Activated CD8-positive, alpha-beta memory T cell treated with anti-CD3 and anti-CD28 coated beads, Interleukin-2, amount 10 ng/mL, durations not matched to agents 7 days and 5 days (primary cell): ENCODE measurements at regions not wholly inside any gene's neighbourhood (a gene's known extent, or its start where the extent isn't known, plus 50 kb on each side); places are given as distances from the start of the nearest gene placed in this dataset.
"Not testable (repeated sequence)": the region's sequence is repeated elsewhere in the genome, so short reads cannot be mapped to it uniquely, and the experiment has no call there.

Source experiments
- ATAC-seq: fragments of 150-1000 bp; cut with Tn5 transposase; one replicate; pipeline ENCODE4 v1.10.0; 2021; ENCODE audit warnings: moderate library complexity
- CTCF ChIA-PET: fragments of 350-600 bp; sonication (Branson Sonifier 250); formaldehyde crosslinking; loops from one replicate; lab custom pipeline; 2021; ENCODE audit warnings: antibody characterized with exemption; lab: Charles Lee
- DNase-seq: peaks from one replicate; pipeline ENCODE4 v3.0.0-alpha.2; 2020
- H3K27ac Mint-ChIP-seq: one replicate; pipeline ENCODE4 v1.8.0; 2021; ENCODE audit warnings: mild to moderate bottlenecking, mixed read lengths
- H3K27me3 Mint-ChIP-seq: one replicate; pipeline ENCODE4 v1.8.0; 2021; ENCODE audit warnings: mixed read lengths
- H3K36me3 Mint-ChIP-seq: one replicate; pipeline ENCODE4 v1.8.0; 2021; ENCODE audit warnings: mild to moderate bottlenecking, mixed read lengths
- H3K4me1 Mint-ChIP-seq: one replicate; pipeline ENCODE4 v1.8.0; 2021; ENCODE audit warnings: mixed read lengths
- H3K4me3 Mint-ChIP-seq: one replicate; pipeline ENCODE4 v1.8.0; 2021; ENCODE audit warnings: mild to moderate bottlenecking, moderate library complexity, mixed read lengths
- H3K9me3 Mint-ChIP-seq: one replicate; pipeline ENCODE4 v1.8.0; 2022; ENCODE audit warnings: low read depth, mixed read lengths

GRCh38 chr3:81339040-81339845, 422.2 kb downstream of the GBE1 start:
- H3K4me1 Mint-ChIP-seq = no peaks in the 10 kb centered on the region
- no peak overlapping the region for H3K4me3 Mint-ChIP-seq
- CTCF ChIA-PET = no interaction called here
- no peaks in the 10 kb centered on the region for H3K27me3 Mint-ChIP-seq
- no peak for DNase-seq
- no peaks in the 10 kb centered on the region for H3K36me3 Mint-ChIP-seq
- H3K27ac Mint-ChIP-seq = no peak overlapping the region
- ATAC-seq = no peak
- H3K9me3 Mint-ChIP-seq = no peaks in the 10 kb centered on the region

- H3K27me3 Mint-ChIP-seq = no peaks in the 10 kb centered on the region
- no peak overlapping the region for H3K27ac Mint-ChIP-seq
- H3K4me1 Mint-ChIP-seq = no peaks in the 10 kb centered on the region
- no peaks in the 10 kb centered on the region for H3K36me3 Mint-ChIP-seq
- H3K4me3 Mint-ChIP-seq = no peak overlapping the region
- ATAC-seq (no peak), DNase-seq (no peak)
- CTCF ChIA-PET = no interaction called here
- no peaks in the 10 kb centered on the region for H3K9me3 Mint-ChIP-seq
Measured at GRCh38 chr3:81336470-81336869, 425.0 kb downstream of the GBE1 start.

GRCh38 chr3:81329835-81330234, 431.6 kb downstream of the GBE1 start:
- H3K27ac Mint-ChIP-seq, CTCF ChIA-PET, H3K4me3 Mint-ChIP-seq, DNase-seq, ATAC-seq, H3K27me3 Mint-ChIP-seq, H3K9me3 Mint-ChIP-seq, H3K4me1 Mint-ChIP-seq, H3K36me3 Mint-ChIP-seq: not testable (repeated sequence)

GRCh38 chr3:81326245-81326644, 435.2 kb downstream of the GBE1 start:
- no peaks in the 10 kb centered on the region for H3K36me3 Mint-ChIP-seq
- no peaks in the 10 kb centered on the region for H3K4me1 Mint-ChIP-seq
- DNase-seq (no peak), ATAC-seq (no peak)
- CTCF ChIA-PET = no interaction called here
- H3K4me3 Mint-ChIP-seq = no peak overlapping the region
- no peaks in the 10 kb centered on the region for H3K27me3 Mint-ChIP-seq
- H3K27ac Mint-ChIP-seq = no peak overlapping the region
- H3K9me3 Mint-ChIP-seq = peaks cover 2% of the 10 kb centered on the region

- no peak overlapping the region for H3K4me3 Mint-ChIP-seq
- no peaks in the 10 kb centered on the region for H3K4me1 Mint-ChIP-seq
- no peak overlapping the region for H3K27ac Mint-ChIP-seq
- no peaks in the 10 kb centered on the region for H3K36me3 Mint-ChIP-seq
- ATAC-seq (no peak), DNase-seq (no peak)
- no peaks in the 10 kb centered on the region for H3K27me3 Mint-ChIP-seq
- CTCF ChIA-PET = no interaction called here
- H3K9me3 Mint-ChIP-seq = no peaks in the 10 kb centered on the region
Measured at GRCh38 chr3:81320862-81321261, 440.6 kb downstream of the GBE1 start.

GRCh38 chr3:81315030-81315429, 446.4 kb downstream of the GBE1 start:
- no peaks in the 10 kb centered on the region for H3K36me3 Mint-ChIP-seq
- ATAC-seq (no peak), DNase-seq (no peak)
- no peaks in the 10 kb centered on the region for H3K27me3 Mint-ChIP-seq
- peaks cover 2% of the 10 kb centered on the region for H3K9me3 Mint-ChIP-seq
- H3K27ac Mint-ChIP-seq = no peak overlapping the region
- H3K4me3 Mint-ChIP-seq = no peak overlapping the region
- CTCF ChIA-PET = no interaction called here
- no peaks in the 10 kb centered on the region for H3K4me1 Mint-ChIP-seq

- ATAC-seq (no peak), DNase-seq (no peak)
- H3K9me3 Mint-ChIP-seq = peaks cover 2% of the 10 kb centered on the region
- no peaks in the 10 kb centered on the region for H3K4me1 Mint-ChIP-seq
- no peaks in the 10 kb centered on the region for H3K36me3 Mint-ChIP-seq
- CTCF ChIA-PET = no interaction called here
- H3K27me3 Mint-ChIP-seq = no peaks in the 10 kb centered on the region
- no peak overlapping the region for H3K27ac Mint-ChIP-seq
- H3K4me3 Mint-ChIP-seq = no peak overlapping the region
Measured at GRCh38 chr3:81311321-81311720, 450.1 kb downstream of the GBE1 start.

GRCh38 chr3:81308306-81308705, 453.1 kb downstream of the GBE1 start:
- no peak for DNase-seq
- Mint-ChIP-seq H3K27ac (no peak overlapping the region), H3K36me3 (no peaks in the 10 kb centered on the region), H3K4me3 (no peak overlapping the region), H3K9me3 (no peaks in the 10 kb centered on the region), H3K27me3 (no peaks in the 10 kb centered on the region), H3K4me1 (no peaks in the 10 kb centered on the region)
- CTCF ChIA-PET = no interaction called here
- no peak for ATAC-seq

- Mint-ChIP-seq H3K36me3 (no peaks in the 10 kb centered on the region), H3K27me3 (no peaks in the 10 kb centered on the region), H3K27ac (no peak overlapping the region), H3K9me3 (no peaks in the 10 kb centered on the region), H3K4me1 (no peaks in the 10 kb centered on the region), H3K4me3 (no peak overlapping the region)
- CTCF ChIA-PET = no interaction called here
- ATAC-seq (no peak), DNase-seq (no peak)
Measured at GRCh38 chr3:81307221-81307620, 454.2 kb downstream of the GBE1 start.

GRCh38 chr3:81303321-81303720, 458.1 kb downstream of the GBE1 start:
- H3K27me3 Mint-ChIP-seq = no peaks in the 10 kb centered on the region

GRCh38 chr3:81302045-81302444, 459.4 kb downstream of the GBE1 start:
- Mint-ChIP-seq H3K27ac (no peak overlapping the region), H3K4me1 (no peaks in the 10 kb centered on the region), H3K36me3 (no peaks in the 10 kb centered on the region), H3K4me3 (no peak overlapping the region), H3K9me3 (no peaks in the 10 kb centered on the region), H3K27me3 (no peaks in the 10 kb centered on the region)
- peak; percentile 40 for DNase-seq
- no peak for ATAC-seq
- CTCF ChIA-PET = interaction anchor here (0.7 to 1.8 kb wide), 6 partner anchors 12 to 1017 kb away, joined by 3 to 7 read pairs (median 4); no protein-coding TSS in a partner anchor

More at GRCh38 chr3:81303321-81303720, 458.1 kb downstream of the GBE1 start:
- no peak for ATAC-seq
- DNase-seq = no peak
- no peaks in the 10 kb centered on the region for H3K4me1 Mint-ChIP-seq
- no peak overlapping the region for H3K4me3 Mint-ChIP-seq
- H3K27ac Mint-ChIP-seq = no peak overlapping the region
- H3K9me3 Mint-ChIP-seq = no peaks in the 10 kb centered on the region
- CTCF ChIA-PET = interaction anchor here (1.2 kb wide), 1 partner anchor 13 kb away, joined by 7 read pairs; no protein-coding TSS in a partner anchor
- no peaks in the 10 kb centered on the region for H3K36me3 Mint-ChIP-seq

GRCh38 chr3:81301230-81301629, 460.2 kb downstream of the GBE1 start:
- no peak for ATAC-seq
- no peak overlapping the region for H3K27ac Mint-ChIP-seq
- CTCF ChIA-PET = interaction anchor here (0.7 to 1.8 kb wide), 4 partner anchors 17 to 1018 kb away, joined by 3 to 5 read pairs (median 4); no protein-coding TSS in a partner anchor

GRCh38 chr3:81300324-81300927, 461.0 kb downstream of the GBE1 start:
- Mint-ChIP-seq H3K27ac (no peak overlapping the region), H3K4me3 (no peak overlapping the region), H3K27me3 (no peaks in the 10 kb centered on the region), H3K36me3 (no peaks in the 10 kb centered on the region), H3K9me3 (peaks cover 5% of the 10 kb centered on the region), H3K4me1 (no peaks in the 10 kb centered on the region)
- CTCF ChIA-PET = no interaction called here
- ATAC-seq (no peak), DNase-seq (no peak)

More at GRCh38 chr3:81301230-81301629, 460.2 kb downstream of the GBE1 start:
- no peaks in the 10 kb centered on the region for H3K27me3 Mint-ChIP-seq
- H3K4me3 Mint-ChIP-seq = no peak overlapping the region
- H3K4me1 Mint-ChIP-seq = no peaks in the 10 kb centered on the region
- peaks cover 4% of the 10 kb centered on the region for H3K9me3 Mint-ChIP-seq
- no peaks in the 10 kb centered on the region for H3K36me3 Mint-ChIP-seq
- DNase-seq = no peak

GRCh38 chr3:81299481-81299880, 462.0 kb downstream of the GBE1 start:
- no peak for ATAC-seq
- H3K9me3 Mint-ChIP-seq = peaks cover 5% of the 10 kb centered on the region
- H3K4me3 Mint-ChIP-seq = no peak overlapping the region
- no peaks in the 10 kb centered on the region for H3K27me3 Mint-ChIP-seq
- CTCF ChIA-PET = no interaction called here
- no peaks in the 10 kb centered on the region for H3K4me1 Mint-ChIP-seq
- H3K27ac Mint-ChIP-seq = no peak overlapping the region
- H3K36me3 Mint-ChIP-seq = no peaks in the 10 kb centered on the region
- no peak for DNase-seq
